Neural cell (in vitro differentiated cells): ENCODE measurements at regions not wholly inside any gene's neighbourhood (a gene's known extent, or its start where the extent isn't known, plus 50 kb on each side); places are given as distances from the start of the nearest gene placed in this dataset.
A peak's percentile ranks its signal among the peaks of the same experiment; 100 is the strongest.

ENCODE experiments used
- H2AFZ ChIP-seq: fragments of 200-600, 300-800 bp; sonication (generic), shearing (Covaris generic); 2 replicates; pipeline ENCODE4 v1.6.0; 2014; ENCODE audit warnings: low read depth, mild to moderate bottlenecking, antibody characterized with exemption, low read length, moderate library complexity
- H3F3A ChIP-seq: fragments of 200-600 bp; shearing (Covaris generic); 2 replicates; pipeline ENCODE4 v1.6.1; 2016; ENCODE audit warnings: mild to moderate bottlenecking, moderate library complexity, mixed read lengths, antibody characterized with exemption, low read length; ENCODE audit not compliant: insufficient read depth, poor library complexity, severe bottlenecking
- H3K27ac ChIP-seq: fragments of 200-600, 300-800 bp; sonication (generic), shearing (Covaris generic); 2 replicates; pipeline ENCODE4 v1.5.1; 2014; ENCODE audit warnings: mild to moderate bottlenecking, low read length, moderate library complexity
- H3K27me3 ChIP-seq: fragments of 300-800, 200-600 bp; sonication (generic), shearing (Covaris generic); 2 replicates; pipeline ENCODE4 v1.6.0; 2014; ENCODE audit warnings: mild to moderate bottlenecking, low read depth, low read length, moderate library complexity; ENCODE audit not compliant: insufficient read depth
- H3K36me3 ChIP-seq: fragments of 300-800, 200-600 bp; sonication (generic), shearing (Covaris generic); 2 replicates; pipeline ENCODE4 v1.5.1; 2014; ENCODE audit warnings: mild to moderate bottlenecking, antibody characterized with exemption, low read length, moderate library complexity; ENCODE audit not compliant: insufficient read depth
- H3K4me2 ChIP-seq: fragments of 300-800, 200-600 bp; sonication (generic), shearing (Covaris generic); 2 replicates; pipeline ENCODE4 v1.6.0; 2014; ENCODE audit warnings: mild to moderate bottlenecking, low read length
- H3K4me3 ChIP-seq: fragments of 300-800, 200-600 bp; sonication (generic), shearing (Covaris generic); 2 replicates; pipeline ENCODE4 v1.5.1; 2014; ENCODE audit warnings: mild to moderate bottlenecking, low read length, moderate library complexity
- H3K79me2 ChIP-seq: fragments of 200-600 bp; shearing (Covaris generic); replicated peaks from 2 replicates; pipeline ENCODE4 v1.6.0; 2014; ENCODE audit warnings: mild to moderate bottlenecking, low read length, moderate library complexity; ENCODE audit not compliant: insufficient read depth
- H3K9ac ChIP-seq: fragments of 300-800, 200-600 bp; sonication (generic), shearing (Covaris generic); 2 replicates; pipeline ENCODE4 v1.6.1; 2016; ENCODE audit warnings: mild to moderate bottlenecking, low read length, mixed read lengths
- H3K9me2 ChIP-seq: fragments of 200-600 bp; shearing (Covaris generic); 2 replicates; pipeline ENCODE4 v1.6.1; 2016; ENCODE audit warnings: mild to moderate bottlenecking, low read length, mixed read lengths; ENCODE audit not compliant: insufficient read depth
- H3K9me3 ChIP-seq: fragments of 200-600, 300-800 bp; sonication (generic), shearing (Covaris generic); 2 replicates; pipeline ENCODE4 v1.6.1; 2016; ENCODE audit warnings: mild to moderate bottlenecking, mixed run types, low read length, moderate library complexity, mixed read lengths
- H4K20me1 ChIP-seq: fragments of 200-600 bp; shearing (Covaris generic); 2 replicates; pipeline ENCODE4 v1.6.1; 2016; ENCODE audit warnings: mild to moderate bottlenecking, mixed run types; ENCODE audit not compliant: insufficient read depth
- CTCF ChIP-seq: fragments of 450-650 bp; IDR thresholded peaks from 2 replicates; pipeline ENCODE4 v1.5.1; 2014; ENCODE audit warnings: antibody characterized with exemption, mild to moderate bottlenecking, moderate library complexity; ENCODE audit not compliant: poor library complexity, severe bottlenecking
- EP300 ChIP-seq: fragments of 450-650 bp; conservative IDR thresholded peaks from 2 replicates; pipeline ENCODE4 v1.6.1; 2014; ENCODE audit warnings: antibody characterized with exemption, mild to moderate bottlenecking, moderate library complexity; ENCODE audit not compliant: poor library complexity, severe bottlenecking
- EZH2 ChIP-seq: fragments of 200-600, 300-800 bp; shearing (Covaris generic), sonication (generic); IDR thresholded peaks from 2 replicates; pipeline ENCODE4 v1.6.1; 2014; ENCODE audit warnings: antibody characterized with exemption, low read length, borderline replicate concordance, mild to moderate bottlenecking; ENCODE audit not compliant: insufficient read depth, poor library complexity, severe bottlenecking
- MXI1 ChIP-seq: fragments of 450-650 bp; conservative IDR thresholded peaks from 2 replicates; pipeline ENCODE4 v1.6.1; 2014; ENCODE audit warnings: antibody characterized with exemption, mild to moderate bottlenecking; ENCODE audit not compliant: poor library complexity, severe bottlenecking
- POLR2AphosphoS5 ChIP-seq: IDR thresholded peaks from 2 replicates; pipeline ENCODE4 v1.6.1; 2012
- RAD21 ChIP-seq: fragments of 450-650 bp; conservative IDR thresholded peaks from 2 replicates; pipeline ENCODE4 v1.6.1; 2014; ENCODE audit warnings: antibody characterized with exemption, mild to moderate bottlenecking, moderate library complexity
- REST ChIP-seq: IDR thresholded peaks from 2 replicates; pipeline ENCODE4 v1.6.1; 2012; ENCODE audit warnings: borderline replicate concordance
- SMC3 ChIP-seq: fragments of 450-650 bp; conservative IDR thresholded peaks from 2 replicates; pipeline ENCODE4 v1.6.1; 2014; ENCODE audit warnings: antibody characterized with exemption, mild to moderate bottlenecking, moderate library complexity; ENCODE audit not compliant: poor library complexity
- TAF1 ChIP-seq: IDR thresholded peaks from 2 replicates; pipeline ENCODE4 v1.6.1; 2012; ENCODE audit warnings: low read depth

- Histone ChIP-seq H3K79me2 (no peaks in the 10 kb centered on the region), H3F3A (no peaks in the 10 kb centered on the region), H4K20me1 (no peaks in the 10 kb centered on the region), H3K27ac (no peak overlapping the region), H3K4me2 (no peak overlapping the region), H3K9me2 (no peaks in the 10 kb centered on the region), H3K27me3 (no peaks in the 10 kb centered on the region), H3K9me3 (no peaks in the 10 kb centered on the region), H3K4me3 (no peak overlapping the region), H3K9ac (no peak overlapping the region), H2AFZ (peak overlapping the region; percentile 2), H3K36me3 (no peaks in the 10 kb centered on the region)
- TF ChIP-seq EP300 (no peak), RAD21 (no peak), SMC3 (no peak), CTCF (no peak), MXI1 (no peak), POLR2AphosphoS5 (no peak), EZH2 (no peak), TAF1 (no peak), REST (no peak)
Measured at GRCh38 chr4:157896726-157897125, 276.1 kb downstream of the GASK1B start.

GRCh38 chr4:157895205-157895604, 277.6 kb downstream of the GASK1B start:
- no peak overlapping the region for H3K27ac ChIP-seq
- H2AFZ ChIP-seq: no peak overlapping the region
- H3K4me2 ChIP-seq: no peak overlapping the region
- H3K9me3 ChIP-seq: no peaks in the 10 kb centered on the region
- no peaks in the 10 kb centered on the region for H4K20me1 ChIP-seq
- TF ChIP-seq RAD21 (no peak), MXI1 (no peak), POLR2AphosphoS5 (no peak), TAF1 (no peak), EZH2 (no peak), REST (no peak), CTCF (no peak), SMC3 (no peak), EP300 (no peak)
- no peaks in the 10 kb centered on the region for H3K9me2 ChIP-seq
- no peaks in the 10 kb centered on the region for H3K79me2 ChIP-seq
- H3K4me3 ChIP-seq: no peak overlapping the region
- no peaks in the 10 kb centered on the region for H3F3A ChIP-seq
- no peak overlapping the region for H3K9ac ChIP-seq
- H3K27me3 ChIP-seq: no peaks in the 10 kb centered on the region
- H3K36me3 ChIP-seq: no peaks in the 10 kb centered on the region
